ENCODE measurements at regions not wholly inside any gene's neighbourhood (a gene's known extent, or its start where the extent isn't known, plus 50 kb on each side); places are given as distances from the start of the nearest gene placed in this dataset.

- TF ChIP-seq CBX3 (IDR thresholded peaks at IDR 0.05; ENCODE audit: low read depth) (no peak), CTCF (IDR thresholded peaks at IDR 0.05 in 2 of 3, conservative IDR thresholded peaks at IDR 0.05 in 1 of 3; ENCODE audit: borderline replicate concordance in 1 of 3, insufficient read depth in 1 of 3, low read depth in 2 of 3, low read length in 2 of 3) (no peak), EZH2phosphoT487 (IDR thresholded peaks at IDR 0.05; ENCODE audit: borderline replicate concordance) (no peak), ELF1 (IDR thresholded peaks at IDR 0.05; ENCODE audit: borderline replicate concordance, low read depth) (no peak), SP1 (IDR thresholded peaks at IDR 0.05; ENCODE audit: low read depth) (no peak), POLR2A (IDR thresholded peaks at IDR 0.05; ENCODE audit: borderline replicate concordance, extremely low read depth, insufficient read depth, insufficient read length) (no peak), ZFX (IDR thresholded peaks at IDR 0.05) (no peak), YY1 (IDR thresholded peaks at IDR 0.05; ENCODE audit: extremely low read depth, insufficient replicate concordance, low read depth, low read length) (no peak), RAD21 (IDR thresholded peaks at IDR 0.05; ENCODE audit: low read depth) (no peak), ZNF274 (IDR thresholded peaks at IDR 0.05; ENCODE audit: low read depth, low read length) (no peak), ATF3 (IDR thresholded peaks at IDR 0.05) (no peak)
Measured at GRCh38 chr7:142351145-142351544, 93.3 kb upstream of the PRSS58 start.

All from HCT116 (cell line).